ENCODE measurements at regions not wholly inside any gene's neighbourhood (a gene's known extent, or its start where the extent isn't known, plus 50 kb on each side); places are given as distances from the start of the nearest gene placed in this dataset.
A peak's percentile ranks its signal among the peaks of the same experiment; 100 is the strongest.
"Not testable (repeated sequence)": the region's sequence is repeated elsewhere in the genome, so short reads cannot be mapped to it uniquely, and the experiment has no call there.

DNA sequence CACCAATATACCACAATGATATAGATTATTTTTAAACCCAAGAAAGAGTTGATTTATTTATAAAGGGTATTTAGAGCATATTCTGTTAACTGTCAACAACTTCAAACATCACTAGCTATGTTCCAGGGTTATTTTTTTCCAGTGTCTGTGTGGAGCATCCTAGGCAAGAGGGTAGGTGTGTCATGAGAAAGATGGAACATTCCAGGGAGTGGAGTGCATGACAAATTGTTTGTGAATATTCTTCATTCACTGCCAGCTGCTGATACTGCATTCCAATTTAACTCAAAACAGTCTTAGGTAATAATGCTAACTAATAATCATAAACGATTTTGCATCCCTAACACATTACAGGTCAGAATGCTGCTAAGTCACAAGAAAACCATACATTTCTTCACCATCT lies 148.7 kb upstream of the RASGEF1B start:
- no peak for DNase-seq

DNA sequence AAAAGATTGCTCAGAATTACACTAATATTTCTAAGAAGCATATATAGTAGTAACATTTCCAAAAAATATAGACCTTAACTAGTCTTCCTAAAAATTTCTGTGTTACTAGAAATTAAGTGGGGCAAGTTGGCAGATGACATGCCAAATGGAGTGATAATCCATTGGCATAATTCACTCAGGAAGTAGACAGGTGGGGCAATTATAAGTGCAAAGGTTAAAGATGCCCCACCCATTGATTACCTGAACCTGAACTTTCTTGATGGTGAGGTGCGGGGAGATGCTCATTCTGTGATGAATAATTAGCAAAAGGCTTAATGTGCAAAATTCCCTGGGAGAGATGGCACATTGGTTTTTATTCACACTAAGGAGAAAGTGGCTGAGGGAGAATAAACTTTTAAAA lies 145.8 kb upstream of the RASGEF1B start:
- no peak for DNase-seq

DNA sequence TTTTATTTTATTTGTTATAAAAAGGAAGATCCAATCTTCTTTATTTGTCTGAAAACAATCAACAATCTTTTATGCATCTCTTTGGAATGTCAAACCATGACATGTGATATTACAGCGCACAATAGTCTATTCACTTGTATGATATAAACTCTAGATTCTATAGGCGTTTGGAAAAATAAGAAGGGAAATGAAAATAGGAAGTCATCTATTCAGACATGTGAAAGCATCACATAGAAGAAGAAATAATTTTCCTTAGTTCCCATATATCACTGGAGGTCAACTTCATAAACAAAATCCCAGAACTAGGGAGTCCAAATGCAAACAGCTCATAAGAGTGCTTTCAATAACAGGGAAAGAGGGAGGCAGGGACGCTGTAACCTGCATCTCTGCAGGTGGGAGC lies 139.5 kb upstream of the RASGEF1B start:
- no peak for DNase-seq

DNA sequence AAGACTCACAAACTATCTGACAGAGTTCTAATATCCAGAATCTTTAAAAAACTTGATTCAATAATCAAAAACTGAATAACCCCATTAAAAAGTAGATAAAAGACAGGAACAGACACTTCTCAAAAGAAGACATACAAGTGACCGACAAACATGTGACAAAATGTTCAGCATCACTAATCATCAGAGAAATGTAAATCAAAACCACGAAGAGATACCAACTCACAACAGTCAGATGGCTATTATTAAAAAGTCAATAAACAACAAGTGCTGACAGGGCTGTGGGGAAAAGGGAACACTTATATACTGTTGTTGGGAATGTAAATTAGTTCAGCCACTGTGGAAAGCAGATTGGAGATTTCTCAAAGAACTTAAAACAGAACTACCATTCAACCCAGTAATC lies 138.1 kb upstream of the RASGEF1B start:
- DNase-seq = no peak

DNA sequence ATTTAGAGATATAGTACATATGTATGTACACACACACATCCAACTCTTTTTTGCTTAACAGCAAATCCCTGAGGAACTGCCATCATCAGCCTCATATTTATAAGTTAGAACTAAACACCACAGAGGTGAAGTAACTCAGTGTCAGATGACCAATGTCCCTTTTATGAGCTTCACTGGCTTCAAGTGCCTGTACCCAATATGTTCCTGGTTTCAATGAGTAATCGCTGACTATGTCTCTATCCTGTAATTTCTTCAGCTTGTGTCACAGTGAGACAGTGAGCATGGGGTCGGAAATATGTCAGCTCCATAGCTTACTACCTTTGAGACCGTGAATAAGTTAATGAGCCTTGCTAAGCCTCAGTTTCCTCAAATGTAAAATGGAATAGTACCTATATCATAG lies 136.2 kb upstream of the RASGEF1B start:
- DNase-seq = peak; percentile 87

DNA sequence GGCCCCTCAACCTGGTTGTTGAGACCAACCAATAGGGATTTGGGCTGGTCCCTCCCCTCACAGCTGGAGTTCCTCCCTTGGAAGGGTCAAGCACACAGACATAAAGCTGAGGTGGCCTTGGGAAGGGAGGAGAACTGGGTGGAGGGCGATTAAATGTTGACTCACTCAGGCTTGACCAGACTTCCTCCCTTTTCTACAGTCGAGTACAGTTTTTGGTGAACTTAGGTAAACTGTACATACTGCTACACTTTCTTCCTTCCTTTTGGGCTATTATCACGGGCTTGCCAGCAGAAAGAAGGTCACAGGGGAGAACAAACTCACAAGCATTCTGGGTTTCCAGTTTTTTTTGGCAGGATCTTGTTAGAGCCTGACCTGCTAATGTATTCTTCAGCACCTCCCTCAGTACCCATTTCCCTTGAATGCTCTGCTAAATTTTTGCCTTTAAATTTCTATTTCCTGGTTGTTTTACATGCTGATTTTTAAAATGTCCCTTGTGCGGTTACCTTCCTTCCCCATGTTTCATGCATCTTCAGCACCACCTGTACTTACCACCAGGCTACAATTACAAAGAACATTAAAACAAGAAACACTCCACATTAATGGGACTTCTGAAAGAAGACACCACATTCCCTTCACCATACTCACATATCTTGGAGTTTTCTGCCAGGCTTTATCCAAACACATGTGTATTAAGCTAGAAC lies 135.2 kb upstream of the RASGEF1B start:
- peak; percentile 59 for DNase-seq

DNA sequence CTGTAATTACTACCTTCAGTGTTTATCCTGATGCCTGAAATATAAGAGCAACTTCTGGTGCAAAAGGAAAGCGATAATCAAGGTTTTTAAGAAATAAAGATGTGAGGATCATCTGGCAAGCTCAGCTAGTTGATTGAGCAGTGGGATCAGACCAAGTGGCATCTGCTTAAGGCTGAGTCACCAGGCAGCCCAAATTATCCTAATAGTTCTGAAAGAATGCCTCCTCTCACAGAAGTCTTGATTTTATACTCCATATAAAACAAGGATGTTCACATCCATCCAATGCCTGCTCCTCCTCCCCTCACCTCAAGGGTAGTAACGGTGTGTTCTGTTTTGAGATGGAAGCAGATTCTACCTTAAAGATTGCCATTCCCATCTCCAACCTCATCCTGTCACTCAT lies 134.5 kb upstream of the RASGEF1B start:
- no peak for DNase-seq

DNA sequence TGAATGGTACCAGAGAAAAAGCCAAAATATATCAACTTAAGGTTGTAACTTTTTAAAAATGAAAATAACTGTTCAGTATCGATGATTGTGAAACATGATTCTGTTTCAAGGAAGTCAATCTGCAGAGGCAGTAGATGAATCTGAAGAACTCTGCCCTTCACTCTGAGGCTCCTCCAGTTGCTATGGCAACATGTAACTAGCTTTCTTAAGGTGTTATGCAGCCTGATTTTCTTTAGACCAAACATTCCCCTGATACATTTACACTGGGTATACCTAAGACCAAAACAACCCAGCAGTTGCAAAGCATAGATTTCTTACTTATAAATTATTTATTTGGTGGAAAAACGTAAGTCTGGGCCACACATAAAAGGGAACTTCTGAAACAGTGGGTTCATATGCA lies 133.6 kb upstream of the RASGEF1B start:
- peak; percentile 42 for DNase-seq

DNA sequence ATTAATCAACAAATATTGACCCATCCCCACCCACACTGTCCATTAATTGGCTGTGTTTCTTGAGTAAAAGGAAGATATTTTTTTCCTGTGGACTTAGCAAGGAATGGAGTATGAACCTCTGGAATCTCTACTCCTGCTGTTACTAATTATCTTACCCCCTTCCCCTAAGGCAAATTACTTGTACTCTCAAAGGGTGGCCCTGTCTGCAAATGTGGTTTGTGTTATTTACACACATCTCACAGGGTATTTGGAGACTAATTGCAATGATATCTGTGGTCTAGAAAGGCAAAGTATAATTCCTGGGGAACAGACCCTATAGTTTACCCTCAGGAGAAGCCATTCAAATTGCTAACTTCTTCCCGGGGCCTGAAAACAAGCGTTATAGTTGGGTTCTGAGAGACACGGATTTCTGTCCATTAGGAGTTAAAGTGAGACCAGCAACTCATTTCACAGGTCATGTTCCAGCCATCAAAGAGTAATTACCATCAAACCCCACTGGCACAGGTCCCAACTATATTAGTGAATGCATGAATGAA lies 133.0 kb upstream of the RASGEF1B start:
- DNase-seq = no peak

DNA sequence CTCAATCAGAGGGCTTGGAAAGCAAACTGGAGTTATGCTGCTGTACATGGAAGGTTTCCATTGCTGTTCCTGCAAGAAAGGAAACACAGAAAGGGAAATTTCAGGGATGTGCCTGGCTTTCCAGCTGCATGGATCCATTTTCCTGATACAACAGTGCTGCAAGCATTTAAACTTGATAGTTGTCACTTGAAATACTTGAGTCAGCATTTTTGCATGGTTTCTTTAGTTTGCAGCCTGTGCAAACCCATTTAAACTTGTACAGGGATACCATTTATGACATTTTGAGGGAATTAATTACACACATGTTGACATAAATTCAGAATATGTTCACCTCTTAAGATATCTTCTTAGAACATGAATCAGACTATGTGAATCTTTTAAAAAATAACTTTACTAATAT lies 131.1 kb upstream of the RASGEF1B start:
- DNase-seq = no peak

DNA sequence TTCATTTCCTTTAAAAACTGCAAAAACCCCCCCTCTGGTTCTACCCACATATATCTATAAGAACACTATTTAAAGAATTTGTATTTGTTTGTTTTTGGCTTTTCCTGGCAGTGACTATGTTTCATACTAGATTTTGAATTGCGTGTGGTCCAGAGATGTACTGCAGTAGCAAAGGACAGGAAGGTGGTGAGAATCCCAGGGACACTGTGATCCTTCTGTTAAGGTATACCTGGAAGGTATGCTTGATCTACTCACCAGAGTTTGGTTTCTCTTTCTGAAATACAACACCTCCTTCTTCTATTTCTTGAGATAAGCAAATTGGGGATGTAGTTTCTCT lies 129.6 kb upstream of the RASGEF1B start:
- no peak for DNase-seq

DNA sequence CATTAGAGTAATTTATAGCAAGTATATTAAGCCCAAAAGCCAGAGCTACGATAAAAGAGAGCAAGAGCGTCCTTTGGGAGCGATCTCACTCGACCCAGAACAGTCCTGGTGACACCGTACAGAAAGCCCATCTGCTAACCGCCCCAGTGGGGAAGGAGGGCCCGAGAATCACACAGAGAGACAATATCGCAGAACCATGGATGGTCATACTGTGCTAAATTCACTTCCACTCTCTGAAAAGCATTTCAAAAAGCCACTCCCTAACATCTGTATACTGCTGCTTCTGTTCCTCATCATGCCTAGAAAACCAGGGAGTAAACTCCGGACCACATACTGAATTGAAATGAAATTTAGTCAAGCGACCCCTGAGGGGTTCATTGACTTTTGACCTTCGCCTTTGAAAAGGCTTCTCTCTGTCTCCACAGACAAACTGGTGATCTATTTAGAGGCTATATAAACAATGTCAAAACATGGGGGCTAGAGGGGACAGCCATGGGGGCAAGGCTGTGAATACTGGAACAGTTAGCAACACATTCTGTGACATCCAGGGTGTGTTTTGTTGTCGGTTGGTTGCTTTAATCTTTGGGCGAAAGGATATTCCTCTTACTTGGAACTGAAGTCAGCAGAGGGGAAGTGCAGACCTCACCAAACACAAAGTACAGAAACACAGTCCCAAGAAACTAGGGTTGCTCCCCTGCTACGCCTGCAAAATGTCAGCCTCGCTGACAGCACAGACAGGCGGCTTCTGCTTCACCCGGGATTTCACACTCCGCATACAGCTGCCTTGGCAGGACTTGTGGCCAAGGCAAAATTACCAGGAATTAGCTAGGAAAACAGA lies 129.0 kb upstream of the RASGEF1B start:
- no peak for DNase-seq

DNA sequence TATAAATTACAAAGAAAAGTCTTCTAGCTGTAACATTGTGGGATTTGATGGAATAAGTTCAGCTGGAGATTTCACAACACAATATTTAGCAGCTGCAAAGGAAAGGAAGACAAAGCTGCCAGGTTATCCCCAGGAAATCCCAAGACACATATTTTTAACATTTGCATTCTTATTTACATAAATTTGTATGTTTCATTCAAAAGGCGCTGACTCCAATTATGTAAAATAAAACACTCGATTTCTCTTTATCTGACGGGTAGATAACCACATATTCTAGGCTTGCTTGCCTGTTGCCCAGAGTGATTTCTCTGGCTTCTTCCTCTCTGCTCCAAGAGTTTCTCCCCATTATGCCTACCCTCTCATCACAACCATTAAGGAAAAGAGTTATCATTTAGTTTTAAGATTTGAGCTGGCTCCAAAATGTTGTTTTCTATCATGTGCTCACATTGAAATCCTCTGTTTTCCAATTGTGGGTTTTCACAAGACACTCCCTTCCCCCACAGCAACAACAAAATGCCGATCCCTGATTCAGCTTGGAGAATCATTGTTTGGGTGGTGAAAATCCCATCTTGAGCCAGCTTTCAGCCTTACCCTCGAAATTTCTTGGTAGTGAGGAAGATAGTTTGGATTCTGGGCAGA lies 128.2 kb upstream of the RASGEF1B start:
- DNase-seq = no peak

DNA sequence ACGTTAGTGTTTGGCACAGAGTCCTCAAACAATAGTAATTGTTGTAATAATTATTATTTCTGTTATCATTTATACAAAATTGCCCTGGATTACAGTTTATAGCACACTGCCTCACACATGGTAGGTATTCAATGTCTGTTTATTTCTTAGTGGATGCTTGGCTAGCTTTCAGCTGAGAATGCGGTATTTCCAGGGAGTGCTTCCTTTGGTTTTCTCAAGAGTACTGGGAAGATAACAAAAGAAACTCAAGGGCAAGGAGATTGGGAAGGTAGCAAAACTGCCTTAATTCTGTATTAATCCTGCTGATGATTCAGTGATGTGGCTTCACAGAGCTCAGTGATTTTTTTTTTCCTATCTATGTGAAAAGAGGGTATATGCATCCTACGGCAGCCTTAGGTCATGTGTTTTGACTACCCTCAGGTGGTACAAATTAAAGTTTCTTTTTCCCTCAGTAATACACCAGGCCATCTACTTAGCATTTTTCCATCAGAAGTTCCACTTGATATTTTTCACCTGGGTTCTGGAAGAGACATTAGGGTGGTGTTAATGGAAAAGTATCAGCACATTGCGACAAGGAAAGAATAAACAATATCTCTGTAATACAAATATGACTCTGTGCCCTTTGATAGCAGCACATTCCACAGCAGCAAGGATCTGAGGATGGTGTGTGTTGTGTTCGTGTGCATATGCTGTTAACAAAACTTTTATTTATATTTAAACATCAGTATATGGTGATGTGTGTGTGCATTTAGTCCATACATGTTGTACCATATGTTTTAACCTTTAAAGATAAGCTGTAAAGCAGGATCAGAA lies 124.3 kb upstream of the RASGEF1B start:
- DNase-seq = no peak

DNA sequence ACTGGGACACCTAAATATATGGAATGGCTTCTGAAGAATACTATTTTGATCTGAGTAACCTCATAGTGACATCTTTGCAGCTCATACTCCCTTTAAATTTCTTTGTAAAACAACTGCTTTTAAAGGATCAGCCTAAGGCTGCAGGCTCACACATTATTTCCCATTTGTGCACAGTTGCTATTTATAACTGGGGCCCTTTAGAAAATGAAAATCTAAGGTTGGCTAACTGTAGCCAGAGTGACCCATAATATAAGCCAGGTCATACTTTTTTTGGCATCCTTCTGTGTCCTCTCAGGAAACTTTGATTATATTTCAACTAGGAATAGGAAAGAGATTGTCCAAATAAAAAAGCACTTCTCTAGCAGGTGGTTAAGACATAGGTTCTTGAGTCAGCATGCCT lies 123.6 kb upstream of the RASGEF1B start:
- no peak for DNase-seq

DNA sequence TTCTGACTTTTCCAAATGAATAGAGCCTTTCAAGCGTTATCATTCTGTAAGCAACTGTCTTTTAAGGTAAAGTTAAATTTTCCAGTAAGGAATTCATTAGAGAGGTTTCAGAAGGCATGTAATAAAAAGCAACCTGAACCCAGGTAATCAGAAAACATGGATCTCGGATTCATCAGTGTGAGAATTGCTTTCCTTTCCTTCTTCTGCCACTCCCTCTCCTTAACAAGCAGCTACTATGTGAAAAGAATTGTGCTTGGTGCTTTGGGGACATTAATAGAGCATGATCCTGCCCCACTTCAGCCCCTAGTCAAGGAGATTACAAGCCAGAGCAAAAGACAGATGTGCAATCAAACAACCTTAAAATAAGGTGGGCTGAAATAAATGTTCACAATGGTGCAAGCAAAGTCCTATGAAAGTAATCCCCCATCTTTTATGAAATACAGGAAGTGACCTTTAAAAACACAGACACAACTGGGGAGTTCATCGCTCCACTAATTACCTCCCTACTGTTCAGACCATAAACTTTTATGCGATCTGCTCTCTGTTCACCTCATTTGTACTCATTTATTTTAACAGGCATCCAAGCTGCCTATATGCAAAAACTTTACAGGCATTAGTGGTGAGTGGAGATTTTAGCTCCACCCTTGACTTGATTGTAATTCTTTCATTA lies 122.9 kb upstream of the RASGEF1B start:
- no peak for DNase-seq

DNA sequence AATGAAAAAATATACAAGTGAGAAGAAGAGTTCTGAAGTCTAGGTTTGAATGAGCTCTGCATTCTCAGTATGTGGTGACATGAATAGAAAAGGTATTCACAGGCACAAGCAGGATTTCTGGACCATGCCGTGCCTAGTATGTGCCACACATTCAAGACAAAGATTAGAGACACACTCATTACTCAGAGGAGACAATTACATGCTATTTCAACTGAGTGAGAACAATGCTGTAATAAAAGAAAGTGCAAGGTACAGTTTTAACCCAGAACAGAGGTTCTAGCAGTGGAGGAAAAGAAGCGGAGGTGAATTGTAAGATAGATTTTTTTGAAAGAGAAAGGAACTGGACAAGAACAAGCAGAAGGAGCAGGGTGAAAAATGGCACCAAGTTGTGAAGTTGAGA lies 121.0 kb upstream of the RASGEF1B start:
- no peak for DNase-seq

DNA sequence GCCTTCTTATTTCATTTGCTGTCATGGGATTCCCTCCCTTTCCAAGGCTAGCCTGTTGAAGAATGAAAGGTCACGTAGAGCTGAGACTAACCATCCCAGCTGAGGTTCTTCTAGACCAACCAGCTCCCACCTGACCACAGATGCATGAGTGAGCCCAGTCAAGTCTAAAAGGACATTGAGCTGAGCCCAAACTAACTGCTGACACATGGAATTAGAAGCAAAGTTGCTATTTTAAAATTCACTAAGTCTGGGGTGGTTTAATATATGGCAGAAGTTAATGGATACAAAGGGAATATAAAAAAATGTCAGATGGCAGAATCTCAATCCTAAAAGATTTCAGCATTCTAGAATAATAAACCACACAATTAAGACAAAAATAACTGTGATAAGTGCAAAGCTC lies 118.9 kb upstream of the RASGEF1B start:
- no peak for DNase-seq

DNA sequence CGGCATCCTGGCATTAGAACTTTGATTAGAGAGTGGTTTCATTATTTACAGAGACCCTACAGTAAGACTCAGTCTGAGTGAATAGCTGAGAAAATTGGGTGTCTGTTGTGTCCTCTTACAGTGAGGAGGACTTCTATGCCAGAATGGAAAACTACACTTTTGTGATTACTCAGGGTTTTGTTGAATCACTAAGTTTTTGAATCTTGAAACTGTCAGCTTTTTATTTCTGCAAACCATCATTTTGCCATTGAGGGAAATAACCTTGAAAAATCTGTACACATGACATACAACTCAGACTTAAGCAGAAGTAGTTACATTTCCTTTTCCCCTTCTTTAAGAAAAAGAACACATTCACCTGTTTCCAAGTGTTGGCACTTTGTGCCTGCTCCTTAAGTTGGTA lies 117.6 kb upstream of the RASGEF1B start:
- peak; percentile 62 for DNase-seq

DNA sequence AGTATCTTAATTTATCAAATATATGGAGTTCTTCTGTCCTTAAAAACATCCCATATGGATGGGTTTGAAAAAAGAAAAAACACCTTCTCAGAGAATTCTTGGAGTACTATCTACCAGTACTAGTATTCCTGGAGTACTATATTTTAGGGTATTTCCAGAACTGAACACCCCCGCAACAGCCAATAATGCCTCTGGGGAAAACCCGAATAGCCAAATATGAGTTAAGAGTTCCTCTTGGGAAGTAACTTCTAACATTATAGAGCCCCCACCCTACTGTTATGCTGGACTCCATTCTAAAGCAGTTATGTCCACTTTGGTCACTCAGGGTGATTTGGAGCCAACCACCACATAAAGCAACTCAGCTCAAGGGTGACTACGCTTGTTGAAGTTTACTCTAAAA lies 115.0 kb upstream of the RASGEF1B start:
- DNase-seq = peak; percentile 48

DNA sequence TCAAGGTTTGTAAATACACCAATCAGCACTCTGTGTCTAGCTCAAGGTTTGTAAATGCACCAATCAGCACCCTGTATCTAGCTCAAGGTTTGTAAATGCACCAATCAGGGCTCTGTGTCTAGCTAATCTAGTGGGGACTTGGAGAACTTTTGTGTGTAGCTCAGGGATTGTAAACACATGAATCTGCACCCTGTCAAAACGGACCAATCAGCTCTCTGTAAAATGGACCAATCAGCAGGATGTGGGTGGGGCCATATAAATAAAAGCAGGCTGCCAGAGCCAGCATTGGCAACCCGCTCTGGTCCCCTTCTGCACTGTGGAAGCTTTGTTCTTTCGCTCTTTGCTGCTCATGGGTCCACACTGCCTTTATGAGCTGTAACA lies 109.3 kb upstream of the RASGEF1B start:
- not testable (repeated sequence) for DNase-seq

DNA sequence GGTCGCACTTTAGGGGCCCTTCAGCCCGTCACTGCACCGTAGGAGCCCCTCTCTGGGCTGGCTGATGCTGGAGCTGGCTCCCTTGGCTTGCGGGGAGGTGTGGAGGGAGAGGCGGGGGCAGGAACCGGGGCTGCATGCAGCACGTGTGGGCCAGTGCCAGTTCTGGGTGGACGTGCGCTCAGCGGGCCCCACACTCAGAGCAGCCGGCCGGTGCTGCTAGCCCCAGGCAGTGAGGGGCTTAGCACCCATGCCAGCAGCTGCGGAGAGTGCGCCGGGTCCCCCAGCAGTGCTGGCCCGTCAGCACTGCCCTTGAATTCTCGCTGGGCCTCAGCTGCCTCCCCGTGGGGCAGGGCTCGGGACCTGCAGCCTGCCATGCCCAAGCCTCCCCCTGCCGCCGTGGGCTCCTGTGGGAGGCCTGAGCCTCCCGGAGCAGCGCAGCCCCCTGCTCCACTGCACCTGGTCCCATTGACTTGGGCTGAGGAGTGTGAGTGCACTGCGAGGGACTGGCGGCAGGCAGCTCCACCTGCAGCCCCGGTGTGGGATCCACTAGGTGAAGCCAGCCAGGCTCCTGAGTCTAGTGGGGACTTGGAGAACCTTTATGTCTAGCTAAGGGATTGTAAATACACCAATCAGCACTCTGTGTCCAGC lies 108.8 kb upstream of the RASGEF1B start:
- DNase-seq = no peak
